Heart left ventricle (tissue), 13 donors: ENCODE measurements at regions not wholly inside any gene's neighbourhood (a gene's known extent, or its start where the extent isn't known, plus 50 kb on each side); places are given as distances from the start of the nearest gene placed in this dataset.

Source experiments
- POLR2A ChIP-seq, 2 donors: fragments of 450-650 bp; IDR thresholded peaks; one replicate each; pipeline ENCODE4 v1.6.1; 2017; ENCODE audit warnings: antibody characterized with exemption in 2 of 2, mild to moderate bottlenecking in 2 of 2, moderate library complexity in 2 of 2
- TF ChIP-seq, protein P1 (sequence below), 12 donors: fragments of 200-600 bp; sonication (generic) in 4 of 12; IDR thresholded peaks; one replicate each; pipeline versions ENCODE4 v1.5.0 to v1.8.0; 2018 to 2022; ENCODE audit warnings: antibody characterized with exemption in 12 of 12, mild to moderate bottlenecking in 5 of 12
- donor health status: ischemic (EF 13 %, LVEDD 7.1; RV severe dilation, severe dysfunction).
- donor health status: DM: no; HTN: yes; CAD: no.
- donor health status: DM: no; HTN: no; CAD: no.
- donor health status: ischemic (EF 25% LVEDD 6.9; RV normal size, moderate dysfunction).
- donor health status: ischemic (EF 25% LVEDD 5.7; RV mildly dilated, moderate dysfunction).
- donor health status: ischemic (EF 35%, LVEDD 5.7; RV mildly dilated, moderate dysfunction).
- donor health status: nonischemic (EF 11% LVEDD 7.7; RV severe dilation, severe dysfunction).
- donor health status: DM: yes; HTN: yes; CAD: no.
- donor health status: PGD.
- donor health status: ischemic (EF 29% LVEDD 5.4; RV normal size, mild dysfunction).
- donor health status: nonischemic (EF 23%, LVEDD 6.1; RV moderate dilation, normal function).

DNA sequence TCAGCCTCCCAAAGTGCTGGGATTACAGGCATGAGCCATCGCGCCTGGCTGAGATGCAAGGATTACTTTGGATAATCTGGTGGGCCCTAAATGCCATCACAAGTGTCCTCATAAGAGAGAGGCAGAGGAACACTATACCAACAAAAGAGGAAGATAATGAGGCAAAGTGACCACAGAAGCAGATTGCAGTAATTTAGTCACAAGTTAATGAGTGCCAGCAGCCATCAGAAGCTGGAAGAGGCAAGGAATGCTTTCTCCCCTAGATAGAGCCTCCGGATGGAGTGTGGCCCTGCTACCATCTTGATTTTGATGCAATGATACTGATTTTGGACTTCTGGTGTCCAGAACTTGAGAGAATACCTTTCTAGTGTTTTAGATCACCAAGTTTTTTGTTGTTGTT, 122.3 kb downstream of the SPATA31D1 start:
- TF ChIP-seq, protein P1, sequence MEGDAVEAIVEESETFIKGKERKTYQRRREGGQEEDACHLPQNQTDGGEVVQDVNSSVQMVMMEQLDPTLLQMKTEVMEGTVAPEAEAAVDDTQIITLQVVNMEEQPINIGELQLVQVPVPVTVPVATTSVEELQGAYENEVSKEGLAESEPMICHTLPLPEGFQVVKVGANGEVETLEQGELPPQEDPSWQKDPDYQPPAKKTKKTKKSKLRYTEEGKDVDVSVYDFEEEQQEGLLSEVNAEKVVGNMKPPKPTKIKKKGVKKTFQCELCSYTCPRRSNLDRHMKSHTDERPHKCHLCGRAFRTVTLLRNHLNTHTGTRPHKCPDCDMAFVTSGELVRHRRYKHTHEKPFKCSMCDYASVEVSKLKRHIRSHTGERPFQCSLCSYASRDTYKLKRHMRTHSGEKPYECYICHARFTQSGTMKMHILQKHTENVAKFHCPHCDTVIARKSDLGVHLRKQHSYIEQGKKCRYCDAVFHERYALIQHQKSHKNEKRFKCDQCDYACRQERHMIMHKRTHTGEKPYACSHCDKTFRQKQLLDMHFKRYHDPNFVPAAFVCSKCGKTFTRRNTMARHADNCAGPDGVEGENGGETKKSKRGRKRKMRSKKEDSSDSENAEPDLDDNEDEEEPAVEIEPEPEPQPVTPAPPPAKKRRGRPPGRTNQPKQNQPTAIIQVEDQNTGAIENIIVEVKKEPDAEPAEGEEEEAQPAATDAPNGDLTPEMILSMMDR (IDR thresholded peaks at IDR 0.05): no peak
- TF ChIP-seq POLR2A (IDR thresholded peaks at IDR 0.05): no peak
